SK-N-SH (cell line): ENCODE measurements at regions not wholly inside any gene's neighbourhood (a gene's known extent, or its start where the extent isn't known, plus 50 kb on each side); places are given as distances from the start of the nearest gene placed in this dataset.

ENCODE experiments used
- CTCF ChIA-PET: fragments of 300-600, 350-600 bp; formaldehyde crosslinking; extraction: SDS; loops from one replicate; lab custom pipeline; 2021; lab: Yijun Ruan, JAX
- POLR2A ChIA-PET: fragments of 350-600 bp; sonication (Branson Sonifier 250); formaldehyde crosslinking; extraction: SDS; loops from one replicate; lab custom pipeline; 2020; ENCODE audit warnings: antibody characterized with exemption, inconsistent platforms; lab: Yijun Ruan, JAX
- DNase-seq: peaks from one replicate; pipeline ENCODE4 v3.0.0; 2012
- H2AFZ ChIP-seq: fragments of 200-600 bp; sonication (generic); 2 replicates; pipeline ENCODE4 v1.8.1; 2016; ENCODE audit warnings: antibody characterized with exemption, mild to moderate bottlenecking, low read depth
- H3F3A ChIP-seq: fragments of 200-600 bp; sonication (generic); replicated peaks from 2 replicates; pipeline ENCODE3; 2016; ENCODE audit warnings: antibody characterized with exemption, mild to moderate bottlenecking; ENCODE audit not compliant: insufficient read depth
- H3K27ac ChIP-seq, 2 experiments: fragments of 200-500 bp in 1 of 2; fragments of 200-600 bp in 1 of 2; sonication (Bioruptor generic) in 1 of 2; sonication (generic), shearing (Covaris generic) in 1 of 2; 2 replicates each; pipeline versions ENCODE4 v1.5.1 to v1.6.1; 2014 to 2016; ENCODE audit warnings: low read depth in 2 of 2, inconsistent platforms in 1 of 2, low read length in 1 of 2, mild to moderate bottlenecking in 1 of 2, mixed read lengths in 1 of 2
- H3K27me3 ChIP-seq: fragments of 200-600 bp; sonication (generic), shearing (Covaris generic); 2 replicates; pipeline ENCODE4 v1.6.1; 2016; ENCODE audit warnings: mixed run types; ENCODE audit not compliant: insufficient read depth
- H3K36me3 ChIP-seq, 2 experiments: fragments of 200-500 bp in 1 of 2; fragments of 200-600 bp in 1 of 2; sonication (Bioruptor generic) in 1 of 2; sonication (generic) in 1 of 2; replicated peaks in 1 of 2; 2 replicates each; pipeline versions ENCODE3 to v1.5.1; 2014 to 2016; ENCODE audit warnings: low read length in 1 of 2, mild to moderate bottlenecking in 1 of 2; ENCODE audit not compliant: insufficient read depth in 2 of 2, control insufficient read depth in 1 of 2
- H3K4me1 ChIP-seq, 2 experiments: fragments of 200-500 bp in 1 of 2; fragments of 200-600 bp in 1 of 2; sonication (Bioruptor generic) in 1 of 2; sonication (generic), shearing (Covaris generic) in 1 of 2; 2 replicates each; pipeline versions ENCODE4 v1.5.1 to v1.6.1; 2014 to 2016; ENCODE audit warnings: low read depth in 1 of 2, low read length in 1 of 2, mixed run types in 1 of 2; ENCODE audit not compliant: insufficient read depth in 2 of 2, control insufficient read depth in 1 of 2
- H3K4me2 ChIP-seq: fragments of 200-600 bp; sonication (generic), shearing (Covaris generic); 2 replicates; pipeline ENCODE4 v1.6.1; 2017; ENCODE audit warnings: mixed run types
- H3K4me3 ChIP-seq, 2 experiments: fragments of 200-500 bp in 1 of 2; fragments of 200-600 bp in 1 of 2; sonication (Bioruptor generic) in 1 of 2; sonication (generic), shearing (Covaris generic) in 1 of 2; 2 replicates each; pipeline versions ENCODE4 v1.5.1 to v1.8.1; 2014 to 2016; ENCODE audit warnings: low read depth in 2 of 2, inconsistent platforms in 1 of 2, low read length in 1 of 2, mild to moderate bottlenecking in 1 of 2, mixed read lengths in 1 of 2, moderate library complexity in 1 of 2
- H3K79me2 ChIP-seq: fragments of 200-600 bp; sonication (generic); 2 replicates; pipeline ENCODE4 v1.8.1; 2017; ENCODE audit warnings: mild to moderate bottlenecking; ENCODE audit not compliant: insufficient read depth
- H3K9ac ChIP-seq: fragments of 200-600 bp; sonication (generic); 2 replicates; pipeline ENCODE4 v1.6.1; 2017; ENCODE audit warnings: mixed run types
- H3K9me2 ChIP-seq: fragments of 200-600 bp; sonication (generic); 2 replicates; pipeline ENCODE4 v1.6.1; 2017; ENCODE audit warnings: mixed run types
- H3K9me3 ChIP-seq: fragments of 200-600 bp; sonication (generic); 2 replicates; pipeline ENCODE4 v1.6.1; 2017; ENCODE audit warnings: mixed run types, mild to moderate bottlenecking, moderate library complexity
- H4K20me1 ChIP-seq: fragments of 200-600 bp; sonication (generic); 2 replicates; pipeline ENCODE4 v1.6.1; 2017; ENCODE audit warnings: mild to moderate bottlenecking, mixed run types; ENCODE audit not compliant: insufficient read depth
- EZH2phosphoT487 ChIP-seq: fragments of 200-600 bp; sonication (generic); IDR thresholded peaks from 2 replicates; pipeline ENCODE4 v1.6.1; 2017; ENCODE audit warnings: low read depth, mixed run types, mild to moderate bottlenecking, antibody characterized with exemption, moderate library complexity, borderline replicate concordance
- FOXJ3 ChIP-seq: sonication (generic); formaldehyde crosslinking; IDR thresholded peaks from 2 replicates; pipeline ENCODE4 v1.5.1; 2020; ENCODE audit warnings: mild to moderate bottlenecking, missing genetic modification reagents
- GATA2 ChIP-seq: sonication (generic); formaldehyde crosslinking; IDR thresholded peaks from 2 replicates; pipeline ENCODE4 v1.5.0; 2020; ENCODE audit warnings: mild to moderate bottlenecking, missing genetic modification reagents
- RXRA ChIP-seq: IDR thresholded peaks from 2 replicates; pipeline ENCODE4 v1.4.0; 2012; ENCODE audit warnings: low read depth, mild to moderate bottlenecking, borderline replicate concordance
- TCF12 ChIP-seq: IDR thresholded peaks from 2 replicates; pipeline ENCODE4 v1.4.0; 2012
- WGBS: methylation state at CpG from one replicate; pipeline ENCODE4 v1.1.6; 2017; ENCODE audit warnings: low lambda C conversion rate; 5-methylcytosine and 5-hydroxymethylcytosine counted together
- TF ChIP-seq, protein P1 (sequence below): fragments of 150-350 bp; IDR thresholded peaks from 2 replicates; pipeline ENCODE4 v1.6.1; 2016; ENCODE audit warnings: mild to moderate bottlenecking, low read depth, low read length
- TF ChIP-seq, protein P2 (sequence below): IDR thresholded peaks from 2 replicates; pipeline ENCODE4 v1.4.0; 2012; ENCODE audit warnings: low read depth, borderline replicate concordance
- TF ChIP-seq, protein P3 (sequence below): fragments of 200-600 bp; sonication (generic); IDR thresholded peaks from 2 replicates; pipeline ENCODE4 v1.6.1; 2017; ENCODE audit warnings: antibody characterized with exemption, mild to moderate bottlenecking, moderate library complexity

DNA sequence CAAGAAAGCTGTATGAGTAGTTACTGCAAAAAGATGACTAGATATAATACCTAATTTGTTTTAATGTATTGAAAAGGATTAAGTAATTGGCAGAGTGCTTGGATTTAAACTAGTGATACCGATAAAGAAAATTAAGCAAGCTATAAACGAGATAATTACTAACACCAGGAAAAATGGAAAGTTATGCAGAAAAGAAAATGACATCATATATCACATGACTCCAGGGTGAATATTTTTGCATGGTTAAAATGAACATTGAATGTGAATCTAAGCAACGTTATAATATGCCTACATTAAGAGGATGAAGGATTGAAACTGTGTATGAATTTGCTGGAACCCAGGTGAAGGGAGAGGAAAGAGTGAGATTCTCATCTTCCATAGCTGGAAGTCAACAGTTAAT lies 644.4 kb downstream of the ADGRL2 start:
- no peak for DNase-seq
- ChIA-PET POLR2A (no interaction called here), CTCF (no interaction called here)
- no peak overlapping the region for H3K9ac ChIP-seq
- H3K27ac ChIP-seq, result no peak overlapping the region
- H3K4me1 ChIP-seq, result no peaks in the 10 kb centered on the region
- 59% methylated on average over 3 of the region's 3 CpGs for WGBS
- H3K9me2 ChIP-seq, result no peaks in the 10 kb centered on the region
- no peak overlapping the region for H2AFZ ChIP-seq
- H3K36me3 ChIP-seq, result no peaks in the 10 kb centered on the region
- TF ChIP-seq, protein P1, sequence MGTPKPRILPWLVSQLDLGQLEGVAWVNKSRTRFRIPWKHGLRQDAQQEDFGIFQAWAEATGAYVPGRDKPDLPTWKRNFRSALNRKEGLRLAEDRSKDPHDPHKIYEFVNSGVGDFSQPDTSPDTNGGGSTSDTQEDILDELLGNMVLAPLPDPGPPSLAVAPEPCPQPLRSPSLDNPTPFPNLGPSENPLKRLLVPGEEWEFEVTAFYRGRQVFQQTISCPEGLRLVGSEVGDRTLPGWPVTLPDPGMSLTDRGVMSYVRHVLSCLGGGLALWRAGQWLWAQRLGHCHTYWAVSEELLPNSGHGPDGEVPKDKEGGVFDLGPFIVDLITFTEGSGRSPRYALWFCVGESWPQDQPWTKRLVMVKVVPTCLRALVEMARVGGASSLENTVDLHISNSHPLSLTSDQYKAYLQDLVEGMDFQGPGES, result no peak
- TF ChIP-seq RXRA (no peak), TCF12 (no peak)
- no peak overlapping the region for H3K4me3 ChIP-seq
- no peaks in the 10 kb centered on the region for H3K79me2 ChIP-seq
- no peaks in the 10 kb centered on the region for H3K27me3 ChIP-seq
- no peak overlapping the region for H3K4me2 ChIP-seq
- no peaks in the 10 kb centered on the region for H3F3A ChIP-seq
- H3K9me3 ChIP-seq, result no peaks in the 10 kb centered on the region
- H4K20me1 ChIP-seq, result no peaks in the 10 kb centered on the region

DNA sequence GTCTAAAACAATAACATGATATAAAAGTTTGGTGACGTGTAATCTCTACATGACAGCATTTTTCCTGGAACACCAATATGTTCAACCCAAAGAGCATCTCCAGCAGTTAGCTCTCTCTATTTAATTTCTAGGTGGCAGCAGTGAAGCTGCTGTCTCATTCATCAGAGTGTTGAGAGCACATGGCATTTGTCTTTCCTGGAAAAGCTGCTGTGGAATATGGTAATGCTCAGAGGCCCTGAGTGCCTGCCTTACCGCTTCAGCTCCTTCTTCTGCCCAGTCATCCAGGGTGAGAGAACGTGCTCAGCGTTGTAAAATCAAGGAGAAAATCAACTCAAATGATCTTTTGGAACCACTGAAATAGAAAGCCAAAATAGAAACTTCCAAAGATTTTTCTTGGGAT lies 640.7 kb downstream of the ADGRL2 start:
- CTCF ChIA-PET, result interaction anchor here (0.7 kb wide), 1 partner anchor 25 kb away, joined by 3 read pairs; no protein-coding TSS in a partner anchor
- 57% methylated on average over 4 of the region's 4 CpGs for WGBS
- TF ChIP-seq GATA2 (CRISPR knock-in tag) (no peak), FOXJ3 (CRISPR knock-in tag) (no peak)
- TF ChIP-seq, protein P2, sequence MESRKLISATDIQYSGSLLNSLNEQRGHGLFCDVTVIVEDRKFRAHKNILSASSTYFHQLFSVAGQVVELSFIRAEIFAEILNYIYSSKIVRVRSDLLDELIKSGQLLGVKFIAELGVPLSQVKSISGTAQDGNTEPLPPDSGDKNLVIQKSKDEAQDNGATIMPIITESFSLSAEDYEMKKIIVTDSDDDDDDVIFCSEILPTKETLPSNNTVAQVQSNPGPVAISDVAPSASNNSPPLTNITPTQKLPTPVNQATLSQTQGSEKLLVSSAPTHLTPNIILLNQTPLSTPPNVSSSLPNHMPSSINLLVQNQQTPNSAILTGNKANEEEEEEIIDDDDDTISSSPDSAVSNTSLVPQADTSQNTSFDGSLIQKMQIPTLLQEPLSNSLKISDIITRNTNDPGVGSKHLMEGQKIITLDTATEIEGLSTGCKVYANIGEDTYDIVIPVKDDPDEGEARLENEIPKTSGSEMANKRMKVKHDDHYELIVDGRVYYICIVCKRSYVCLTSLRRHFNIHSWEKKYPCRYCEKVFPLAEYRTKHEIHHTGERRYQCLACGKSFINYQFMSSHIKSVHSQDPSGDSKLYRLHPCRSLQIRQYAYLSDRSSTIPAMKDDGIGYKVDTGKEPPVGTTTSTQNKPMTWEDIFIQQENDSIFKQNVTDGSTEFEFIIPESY, result no peak

DNA sequence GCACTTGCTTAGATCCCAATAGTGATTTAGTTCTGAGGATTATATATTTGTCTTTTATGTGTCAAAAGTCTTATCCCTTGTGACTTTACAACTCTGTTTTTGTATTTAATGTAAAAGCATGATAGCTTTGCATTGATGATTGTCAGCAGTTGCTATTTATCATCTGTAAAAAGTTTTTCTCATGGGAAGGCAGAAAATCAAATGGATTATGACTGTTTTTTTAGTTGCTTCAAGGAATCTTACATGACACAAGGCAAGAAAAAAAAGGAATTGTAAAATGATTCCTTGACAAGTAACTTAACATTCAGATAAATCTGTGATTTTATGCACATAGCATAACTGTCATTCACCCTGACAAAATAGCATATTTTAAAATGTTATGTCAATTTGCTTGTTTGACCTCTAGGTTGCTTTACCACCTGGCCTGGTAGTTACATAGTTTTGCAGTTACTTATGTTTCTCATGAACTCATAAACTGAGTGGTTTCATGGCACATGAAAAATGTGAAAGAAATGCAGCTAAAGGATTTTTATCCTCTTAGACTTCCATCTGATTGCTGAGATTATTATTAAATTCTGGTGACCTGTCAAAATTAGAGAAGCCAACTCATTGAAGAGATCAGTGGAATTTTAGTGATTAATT lies 622.6 kb downstream of the ADGRL2 start:
- Histone ChIP-seq H3K27me3 (no peaks in the 10 kb centered on the region), H3K9me3 (no peaks in the 10 kb centered on the region), H2AFZ (no peak overlapping the region), H3K9ac (no peak overlapping the region), H3K9me2 (no peaks in the 10 kb centered on the region), H3K4me3 (no peak overlapping the region), H3K36me3 (no peaks in the 10 kb centered on the region), H3K4me2 (no peak overlapping the region), H3K4me1 (no peaks in the 10 kb centered on the region), H3K27ac (no peak overlapping the region), H3K79me2 (no peaks in the 10 kb centered on the region), H3F3A (no peaks in the 10 kb centered on the region), H4K20me1 (no peaks in the 10 kb centered on the region)
- CTCF ChIA-PET, result no interaction called here
- TF ChIP-seq, protein P3, sequence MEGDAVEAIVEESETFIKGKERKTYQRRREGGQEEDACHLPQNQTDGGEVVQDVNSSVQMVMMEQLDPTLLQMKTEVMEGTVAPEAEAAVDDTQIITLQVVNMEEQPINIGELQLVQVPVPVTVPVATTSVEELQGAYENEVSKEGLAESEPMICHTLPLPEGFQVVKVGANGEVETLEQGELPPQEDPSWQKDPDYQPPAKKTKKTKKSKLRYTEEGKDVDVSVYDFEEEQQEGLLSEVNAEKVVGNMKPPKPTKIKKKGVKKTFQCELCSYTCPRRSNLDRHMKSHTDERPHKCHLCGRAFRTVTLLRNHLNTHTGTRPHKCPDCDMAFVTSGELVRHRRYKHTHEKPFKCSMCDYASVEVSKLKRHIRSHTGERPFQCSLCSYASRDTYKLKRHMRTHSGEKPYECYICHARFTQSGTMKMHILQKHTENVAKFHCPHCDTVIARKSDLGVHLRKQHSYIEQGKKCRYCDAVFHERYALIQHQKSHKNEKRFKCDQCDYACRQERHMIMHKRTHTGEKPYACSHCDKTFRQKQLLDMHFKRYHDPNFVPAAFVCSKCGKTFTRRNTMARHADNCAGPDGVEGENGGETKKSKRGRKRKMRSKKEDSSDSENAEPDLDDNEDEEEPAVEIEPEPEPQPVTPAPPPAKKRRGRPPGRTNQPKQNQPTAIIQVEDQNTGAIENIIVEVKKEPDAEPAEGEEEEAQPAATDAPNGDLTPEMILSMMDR, result no peak
- TF ChIP-seq EZH2phosphoT487, result no peak
- POLR2A ChIA-PET, result no interaction called here
- no peak for DNase-seq

More for the DNA sequence above, 640.7 kb downstream of the ADGRL2 start:
- H3F3A ChIP-seq, result no peaks in the 10 kb centered on the region
- no peak overlapping the region for H3K27ac ChIP-seq
- no peak overlapping the region for H3K9ac ChIP-seq
- H3K79me2 ChIP-seq, result no peaks in the 10 kb centered on the region
- H3K4me2 ChIP-seq, result no peak overlapping the region
- POLR2A ChIA-PET, result no interaction called here
- H3K27me3 ChIP-seq, result no peaks in the 10 kb centered on the region
- no peaks in the 10 kb centered on the region for H3K36me3 ChIP-seq
- H3K9me2 ChIP-seq, result no peaks in the 10 kb centered on the region
- no peak overlapping the region for H2AFZ ChIP-seq
- DNase-seq, result no peak
- H3K4me1 ChIP-seq, result no peaks in the 10 kb centered on the region
- no peaks in the 10 kb centered on the region for H4K20me1 ChIP-seq
- H3K9me3 ChIP-seq, result no peaks in the 10 kb centered on the region
- H3K4me3 ChIP-seq, result no peak overlapping the region
